SK-N-SH treated with all-trans-retinoic acid at 6 μM for 48 hours (cell line): ENCODE measurements at regions not wholly inside any gene's neighbourhood (a gene's known extent, or its start where the extent isn't known, plus 50 kb on each side); places are given as distances from the start of the nearest gene placed in this dataset.

Source experiments
- ATAC-seq: fragments of 200-7000 bp; cut with Tn5 transposase; 3 replicates; pipeline ENCODE4 v1.9.1; 2020; ENCODE audit warnings: mild to moderate bottlenecking, moderate library complexity
- ARNTL ChIP-seq: fragments of 450-650 bp; formaldehyde crosslinking; IDR thresholded peaks from 2 replicates; pipeline ENCODE4 v1.5.0; 2020; ENCODE audit warnings: low read depth, mild to moderate bottlenecking, moderate library complexity, borderline replicate concordance
- BACH2 ChIP-seq: fragments of 250-450 bp; sonication (Bioruptor Pico); IDR thresholded peaks from 2 replicates; pipeline ENCODE4 v1.9.0; 2021; ENCODE audit warnings: mild to moderate bottlenecking, borderline replicate concordance
- CREB5 ChIP-seq: fragments of 250-450 bp; sonication (Bioruptor Pico); IDR thresholded peaks from 2 replicates; pipeline ENCODE4 v1.5.1; 2020; ENCODE audit warnings: low read depth, mild to moderate bottlenecking, moderate library complexity
- CSDC2 ChIP-seq: fragments of 250-450 bp; sonication (Bioruptor Pico); IDR thresholded peaks from 2 replicates; pipeline ENCODE4 v1.5.0; 2020; ENCODE audit warnings: mild to moderate bottlenecking, moderate library complexity
- CSRNP3 ChIP-seq: fragments of 250-450 bp; sonication (Bioruptor Pico); IDR thresholded peaks from 2 replicates; pipeline ENCODE4 v1.5.1; 2021; ENCODE audit warnings: mild to moderate bottlenecking, moderate library complexity
- ESRRG ChIP-seq: fragments of 250-450 bp; sonication (Bioruptor Pico); IDR thresholded peaks from 2 replicates; pipeline ENCODE4 v1.6.1; 2021; ENCODE audit warnings: mild to moderate bottlenecking
- GLIS3 ChIP-seq: fragments of 250-450 bp; sonication (Bioruptor Pico); IDR thresholded peaks from 2 replicates; pipeline ENCODE4 v1.5.0; 2020; ENCODE audit warnings: mild to moderate bottlenecking, moderate library complexity
- ISL1 ChIP-seq: fragments of 250-450 bp; sonication (Bioruptor Pico); IDR thresholded peaks from 2 replicates; pipeline ENCODE4 v2.1.2; 2022; ENCODE audit warnings: mild to moderate bottlenecking, moderate library complexity
- OSR1 ChIP-seq: fragments of 250-450 bp; sonication (Bioruptor Pico); IDR thresholded peaks from 2 replicates; pipeline ENCODE4 v1.8.0; 2022; ENCODE audit warnings: moderate library complexity, mild to moderate bottlenecking, inconsistent platforms
- PATZ1 ChIP-seq: fragments of 250-450 bp; sonication (Bioruptor Pico); IDR thresholded peaks from 2 replicates; pipeline ENCODE4 v1.8.0; 2020; ENCODE audit warnings: mild to moderate bottlenecking, moderate library complexity, borderline replicate concordance
- POU6F1 ChIP-seq: fragments of 250-450 bp; sonication (Bioruptor Pico); IDR thresholded peaks from 2 replicates; pipeline ENCODE4 v1.8.0; 2021; ENCODE audit warnings: low read depth, mild to moderate bottlenecking, moderate library complexity, borderline replicate concordance
- PPARA ChIP-seq: fragments of 250-450 bp; sonication (Bioruptor Pico); IDR thresholded peaks from 2 replicates; pipeline ENCODE4 v1.5.0; 2020; ENCODE audit warnings: mild to moderate bottlenecking, borderline replicate concordance
- RARB ChIP-seq: fragments of 250-450 bp; sonication (Bioruptor Pico); IDR thresholded peaks from 2 replicates; pipeline ENCODE4 v1.8.0; 2021; ENCODE audit warnings: mild to moderate bottlenecking, moderate library complexity
- SNAI2 ChIP-seq: fragments of 250-450 bp; sonication (Bioruptor Pico); IDR thresholded peaks from 2 replicates; pipeline ENCODE4 v1.5.0; 2020; ENCODE audit warnings: mild to moderate bottlenecking, moderate library complexity
- TSHZ2 ChIP-seq: fragments of 250-450 bp; sonication (Bioruptor Pico); IDR thresholded peaks from 2 replicates; pipeline ENCODE4 v1.5.0; 2020; ENCODE audit warnings: mild to moderate bottlenecking, moderate library complexity
- ZC3H10 ChIP-seq: fragments of 250-450 bp; sonication (Bioruptor Pico); IDR thresholded peaks from 2 replicates; pipeline ENCODE4 v1.5.1; 2021; ENCODE audit warnings: mild to moderate bottlenecking, moderate library complexity
- ZFP3 ChIP-seq: fragments of 250-450 bp; sonication (Bioruptor Pico); IDR thresholded peaks from 2 replicates; pipeline ENCODE4 v1.5.0; 2020; ENCODE audit warnings: mild to moderate bottlenecking, moderate library complexity
- ZFP30 ChIP-seq: fragments of 450-650 bp; formaldehyde crosslinking; IDR thresholded peaks from 2 replicates; pipeline ENCODE4 v1.5.0; 2022; ENCODE audit warnings: mild to moderate bottlenecking, moderate library complexity
- ZNF565 ChIP-seq: fragments of 450-650 bp; formaldehyde crosslinking; conservative IDR thresholded peaks from 2 replicates; pipeline ENCODE4 v1.5.0; 2020; ENCODE audit warnings: low read depth, mild to moderate bottlenecking, moderate library complexity
- ZNF70 ChIP-seq: fragments of 450-650 bp; formaldehyde crosslinking; IDR thresholded peaks from 2 replicates; pipeline ENCODE4 v1.5.0; 2020; ENCODE audit warnings: mild to moderate bottlenecking, moderate library complexity

- peak; percentile 28; the same call in 2 of the 3 replicates for ATAC-seq
Observed at GRCh38 chr4:135192751-135193535, 991.4 kb upstream of the PABPC4L start.

GRCh38 chr4:135191596-135191995, 990.0 kb upstream of the PABPC4L start:
- ATAC-seq, result no peak
- TF ChIP-seq ZNF565 (CRISPR knock-in tag) (no peak), ISL1 (CRISPR knock-in tag) (no peak), CREB5 (CRISPR knock-in tag) (no peak), ZNF70 (no peak), GLIS3 (CRISPR knock-in tag) (no peak), SNAI2 (CRISPR knock-in tag) (no peak), PPARA (CRISPR knock-in tag) (no peak), ARNTL (CRISPR knock-in tag) (no peak), ZC3H10 (CRISPR knock-in tag) (no peak), TSHZ2 (CRISPR knock-in tag) (no peak), ZFP3 (CRISPR knock-in tag) (no peak)

More at GRCh38 chr4:135192751-135193535, 991.4 kb upstream of the PABPC4L start:
- TF ChIP-seq CSDC2 (CRISPR knock-in tag) (no peak), PPARA (CRISPR knock-in tag) (no peak), ESRRG (no peak), BACH2 (no peak), RARB (CRISPR knock-in tag) (no peak), ISL1 (CRISPR knock-in tag) (no peak), GLIS3 (CRISPR knock-in tag) (no peak), CSRNP3 (CRISPR knock-in tag) (no peak), ZNF565 (CRISPR knock-in tag) (no peak), TSHZ2 (CRISPR knock-in tag) (no peak), ARNTL (CRISPR knock-in tag) (no peak), ZC3H10 (CRISPR knock-in tag) (no peak), SNAI2 (CRISPR knock-in tag) (no peak), PATZ1 (no peak), POU6F1 (CRISPR knock-in tag) (no peak), ZFP30 (CRISPR knock-in tag) (no peak), OSR1 (CRISPR knock-in tag) (no peak)
- TF ChIP-seq, all 23 proteins: peak for 0
